ENCODE measurements at regions not wholly inside any gene's neighbourhood (a gene's known extent, or its start where the extent isn't known, plus 50 kb on each side); places are given as distances from the start of the nearest gene placed in this dataset.

GRCh38 chr4:45094684-45095083 lies 368.3 kb upstream of the GNPDA2 start:
- Histone ChIP-seq H3K4me1 (no peaks in the 10 kb centered on the region), H3K9me3 (peaks cover 0 to 3% (median 0%) of the 10 kb centered on the region in 4 donors), H3K36me3 (no peaks in the 10 kb centered on the region), H3K27ac (no peak overlapping the region), H3K27me3 (no peaks in the 10 kb centered on the region), H3K4me3 (no peak overlapping the region)
- DNase-seq, result no peak
- TF ChIP-seq POLR2A (IDR thresholded peaks at IDR 0.05), result no peak
- no peak for TF ChIP-seq CTCF (IDR thresholded peaks at IDR 0.05)

- Histone ChIP-seq H3K9me3 (no peaks in the 10 kb centered on the region), H3K27ac (no peak overlapping the region), H3K27me3 (no peaks in the 10 kb centered on the region), H3K4me1 (no peaks in the 10 kb centered on the region), H3K36me3 (no peaks in the 10 kb centered on the region), H3K4me3 (no peak overlapping the region)
- DNase-seq, result no peak
- TF ChIP-seq CTCF (IDR thresholded peaks at IDR 0.05), result no peak
- TF ChIP-seq POLR2A (IDR thresholded peaks at IDR 0.05), result no peak
These were observed 355.7 kb upstream of the GNPDA2 start for GRCh38 chr4:45082101-45082500.

- no peaks in the 10 kb centered on the region for H3K36me3 ChIP-seq
- H3K4me1 ChIP-seq, result no peaks in the 10 kb centered on the region
- no peak for DNase-seq
- no peaks in the 10 kb centered on the region for H3K9me3 ChIP-seq
- H3K4me3 ChIP-seq, result no peak overlapping the region
- H3K27ac ChIP-seq, result no peak overlapping the region
- no peak for TF ChIP-seq CTCF (IDR thresholded peaks at IDR 0.05)
- H3K27me3 ChIP-seq, result no peaks in the 10 kb centered on the region
These were observed 353.3 kb upstream of the GNPDA2 start for GRCh38 chr4:45079616-45080015.

- no peaks in the 10 kb centered on the region for H3K27me3 ChIP-seq
- TF ChIP-seq POLR2A (IDR thresholded peaks at IDR 0.05), result no peak
- no peak for TF ChIP-seq CTCF (IDR thresholded peaks at IDR 0.05)
- no peaks in the 10 kb centered on the region for H3K4me1 ChIP-seq
- H3K27ac ChIP-seq, result no peak overlapping the region
- H3K4me3 ChIP-seq, result no peak overlapping the region
- no peaks in the 10 kb centered on the region for H3K36me3 ChIP-seq
- no peaks in the 10 kb centered on the region for H3K9me3 ChIP-seq
- no peak for DNase-seq
These were observed 351.8 kb upstream of the GNPDA2 start for GRCh38 chr4:45078201-45078600.

- no peak for TF ChIP-seq POLR2A (IDR thresholded peaks at IDR 0.05)
- no peak for TF ChIP-seq CTCF (IDR thresholded peaks at IDR 0.05)
- no peaks in the 10 kb centered on the region for H3K9me3 ChIP-seq
- H3K4me3 ChIP-seq, result no peak overlapping the region
- no peaks in the 10 kb centered on the region for H3K36me3 ChIP-seq
- H3K27ac ChIP-seq, result no peak overlapping the region
- no peaks in the 10 kb centered on the region for H3K4me1 ChIP-seq
- H3K27me3 ChIP-seq, result no peaks in the 10 kb centered on the region
- no peak for DNase-seq
These were observed 346.6 kb upstream of the GNPDA2 start for GRCh38 chr4:45072981-45073380.

- Histone ChIP-seq H3K9me3 (no peaks in the 10 kb centered on the region), H3K4me1 (no peaks in the 10 kb centered on the region), H3K27ac (no peak overlapping the region), H3K4me3 (no peak overlapping the region), H3K27me3 (no peaks in the 10 kb centered on the region), H3K36me3 (no peaks in the 10 kb centered on the region)
- no peak for DNase-seq
- no peak for TF ChIP-seq POLR2A (IDR thresholded peaks at IDR 0.05)
- no peak for TF ChIP-seq CTCF (IDR thresholded peaks at IDR 0.05)
These were observed 338.4 kb upstream of the GNPDA2 start for GRCh38 chr4:45064741-45065140.

All from Peyer's patch (tissue), 4 donors.